NT2/D1 (cell line): ENCODE measurements at regions not wholly inside any gene's neighbourhood (a gene's known extent, or its start where the extent isn't known, plus 50 kb on each side); places are given as distances from the start of the nearest gene placed in this dataset.

ENCODE experiments used
- SUZ12 ChIP-seq: IDR thresholded peaks from 2 replicates; pipeline ENCODE4 v1.6.1; 2011; ENCODE audit not compliant: insufficient read length, insufficient read depth; ENCODE audit errors: extremely low read depth
- YY1 ChIP-seq: IDR thresholded peaks from 2 replicates; pipeline ENCODE4 v1.6.1; 2011; ENCODE audit not compliant: insufficient read length, insufficient read depth

- TF ChIP-seq YY1 (no peak), SUZ12 (no peak)
These were observed 109.7 kb upstream of the GALNT18 start for GRCh38 chr11:11731311-11732083.
